NCI-H146 (cell line): ENCODE measurements at regions not wholly inside any gene's neighbourhood (a gene's known extent, or its start where the extent isn't known, plus 50 kb on each side); places are given as distances from the start of the nearest gene placed in this dataset.

Experiments used
- DNase-seq: peaks from one replicate; lab custom pipeline; 2025; lab: John Stamatoyannopoulos, UW

DNA sequence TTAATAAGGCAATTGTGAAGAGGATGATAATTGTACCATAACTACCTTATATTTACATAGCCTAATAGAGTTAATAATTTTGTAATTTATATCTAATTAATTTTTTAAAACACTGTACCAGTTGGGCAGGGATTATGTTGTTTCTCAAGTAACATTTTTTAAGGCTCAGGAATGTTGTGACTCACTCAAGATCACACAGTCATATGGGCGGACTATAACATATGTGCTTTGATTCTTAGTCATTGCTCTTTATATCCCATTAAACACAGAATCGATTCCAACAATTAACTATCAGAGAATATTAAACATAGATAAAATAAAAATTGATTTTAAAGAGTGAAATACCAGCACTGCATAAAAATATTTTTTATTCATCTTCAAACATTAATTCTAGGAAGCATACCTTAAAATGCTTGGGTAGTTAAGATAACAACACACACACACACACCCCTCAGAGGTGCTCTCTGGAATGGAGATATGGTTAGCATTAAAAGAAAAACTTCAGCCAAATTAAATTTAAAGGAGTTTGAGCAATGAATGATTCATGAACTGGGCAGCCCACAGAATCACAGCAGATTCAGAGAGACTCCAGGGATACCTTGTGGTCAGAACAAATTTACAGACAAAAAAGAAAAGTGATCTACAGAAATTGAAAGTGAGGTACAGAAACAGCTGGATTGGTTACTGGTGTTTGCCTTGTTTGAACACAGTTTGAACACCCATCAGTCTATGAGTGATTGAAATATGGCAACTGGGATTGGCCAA, 869.4 kb upstream of the ID2 start:
- no peak for DNase-seq

DNA sequence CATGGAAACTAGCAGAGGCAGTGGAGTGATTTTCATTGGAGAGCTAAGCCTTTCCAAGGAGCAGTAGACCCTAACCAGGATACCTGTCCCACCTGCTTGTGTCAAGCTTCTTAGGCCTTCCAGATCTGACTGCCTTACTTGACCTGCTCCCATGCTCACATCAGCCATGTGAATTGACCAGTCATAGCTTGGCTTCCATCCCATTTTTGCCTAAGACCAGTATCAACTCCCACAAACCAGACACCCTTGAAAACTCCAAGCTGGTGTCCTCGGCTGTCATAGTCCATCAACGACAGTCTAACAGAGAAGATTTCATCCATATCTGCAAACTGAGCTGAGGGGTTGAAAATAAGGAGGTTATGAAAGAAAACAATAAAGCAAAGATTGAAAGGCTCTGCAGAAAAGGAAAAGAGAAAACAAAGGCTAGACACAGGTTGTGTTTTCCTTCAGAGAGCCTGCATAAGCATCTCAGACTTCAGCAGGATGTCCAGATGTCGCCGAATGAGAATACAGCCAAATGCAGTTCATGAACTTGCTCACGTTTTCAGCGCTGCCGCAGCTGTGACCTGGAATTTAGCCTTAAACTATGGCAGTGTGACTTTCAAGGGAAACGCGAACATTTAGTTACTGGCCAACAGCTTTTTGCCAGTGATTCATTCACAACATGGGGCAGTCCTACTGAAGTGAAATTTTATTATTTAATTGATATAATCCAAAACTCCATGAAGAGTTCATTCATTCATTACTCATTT, 868.1 kb upstream of the ID2 start:
- DNase-seq, result no peak

DNA sequence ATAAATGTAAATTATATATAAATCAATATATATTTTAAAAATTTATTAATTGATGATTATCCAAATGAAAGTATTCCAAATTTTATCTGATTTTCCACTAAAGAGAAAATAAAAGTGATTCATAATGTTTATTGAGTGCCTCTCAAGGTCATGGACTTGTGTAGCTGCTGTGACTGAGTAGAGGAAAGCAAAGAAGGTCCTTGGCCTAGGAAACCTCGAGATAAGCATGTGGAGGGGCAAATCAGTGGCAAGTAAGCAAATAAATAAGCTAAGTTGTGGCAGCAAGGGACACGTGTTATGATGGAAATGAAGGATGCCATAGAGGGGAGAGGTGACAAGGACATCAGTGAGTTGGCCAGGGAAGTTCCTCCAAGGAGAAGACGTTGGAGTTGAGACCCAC, 866.1 kb upstream of the ID2 start:
- no peak for DNase-seq

DNA sequence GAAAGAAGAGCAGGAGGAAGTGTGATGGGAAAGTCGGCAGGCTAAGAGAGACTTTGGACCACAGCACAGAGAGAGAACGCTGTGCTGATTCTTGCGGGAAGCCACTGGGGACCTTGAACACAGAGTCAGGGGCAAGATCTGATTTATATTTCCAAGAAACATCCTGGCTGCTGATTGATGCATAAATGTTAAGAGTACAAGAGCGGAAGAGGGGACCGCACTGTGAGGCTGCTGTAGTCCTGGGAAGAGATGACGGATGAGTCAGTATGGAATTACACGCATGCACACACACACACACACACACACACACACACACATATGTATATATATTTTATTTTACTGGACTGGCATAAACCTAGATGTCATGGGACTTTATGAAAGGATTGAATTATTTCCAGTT, 865.6 kb upstream of the ID2 start:
- no peak for DNase-seq

DNA sequence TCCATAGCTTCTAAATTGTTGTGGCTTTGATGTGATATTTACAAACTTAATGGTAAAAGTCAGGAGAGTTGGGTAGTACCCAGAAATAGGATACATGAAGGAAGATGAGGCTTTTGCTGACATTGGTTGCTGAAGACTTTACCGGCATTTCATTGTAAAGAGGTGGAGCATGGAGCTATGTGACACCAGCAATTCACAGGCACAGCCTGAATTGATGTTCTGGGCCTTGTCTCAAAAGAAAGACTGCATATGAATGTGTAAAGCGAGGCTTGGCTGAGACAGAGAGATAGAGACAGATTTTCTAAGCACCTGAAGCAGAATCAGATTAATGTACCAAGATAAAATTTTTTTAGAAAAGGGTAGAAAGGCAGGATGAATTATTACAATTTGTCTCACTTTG, 864.9 kb upstream of the ID2 start:
- no peak for DNase-seq

DNA sequence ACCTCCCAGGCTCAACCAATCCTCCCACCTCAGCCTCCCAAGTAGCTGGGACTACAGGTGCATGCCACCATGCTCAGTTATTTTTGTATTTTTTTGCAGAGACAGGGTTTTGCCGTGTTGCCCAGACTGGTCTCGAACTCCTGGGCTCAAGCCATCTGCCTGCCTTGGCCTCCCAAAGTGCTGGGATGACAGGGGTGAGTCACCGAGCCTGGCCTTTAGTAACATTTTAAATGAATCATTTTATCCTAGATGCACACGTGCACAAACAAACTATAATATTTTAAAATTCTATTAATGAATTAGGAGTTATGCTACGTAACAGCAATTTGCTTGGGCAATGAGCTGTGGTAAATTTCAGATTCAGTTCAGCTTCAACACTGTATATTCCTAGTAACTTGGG, 862.5 kb upstream of the ID2 start:
- no peak for DNase-seq

DNA sequence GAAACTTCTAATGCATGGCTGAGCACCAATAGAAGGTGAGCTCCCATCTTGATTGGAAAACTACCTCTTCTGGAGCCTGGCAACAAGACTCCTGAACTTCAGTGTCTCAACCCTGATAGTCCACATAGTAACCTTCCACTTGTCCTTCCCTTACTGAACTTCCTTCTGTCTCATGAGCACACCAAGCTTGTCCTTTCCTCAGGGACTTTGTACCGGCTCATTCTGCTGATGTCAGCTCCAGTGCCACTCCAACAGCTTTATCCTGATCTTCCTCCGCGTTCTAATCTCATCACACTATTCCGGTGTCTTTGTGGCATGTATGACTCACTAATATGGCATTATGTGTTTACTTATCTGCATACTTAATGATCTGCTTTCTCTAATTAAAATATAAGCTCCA, 862.0 kb upstream of the ID2 start:
- DNase-seq, result no peak

DNA sequence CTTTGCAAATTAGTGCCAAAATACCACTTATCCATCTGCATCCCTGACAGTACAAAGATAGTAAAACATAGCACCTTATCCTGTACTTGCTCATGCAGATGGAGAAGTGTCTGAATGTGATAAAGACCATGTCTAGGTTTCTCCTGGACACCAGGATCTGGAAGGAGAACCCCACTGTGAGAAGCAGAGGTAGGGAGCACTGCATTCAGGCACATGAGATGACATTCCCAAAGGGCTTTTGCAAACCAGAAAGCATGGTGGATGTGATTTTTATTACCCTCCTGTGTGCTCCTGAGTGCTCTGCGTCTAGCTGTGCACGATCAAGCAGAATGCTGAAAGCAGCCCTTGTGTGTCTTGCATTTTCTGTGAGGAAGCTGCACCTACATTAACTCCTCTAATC, 857.6 kb upstream of the ID2 start:
- no peak for DNase-seq

DNA sequence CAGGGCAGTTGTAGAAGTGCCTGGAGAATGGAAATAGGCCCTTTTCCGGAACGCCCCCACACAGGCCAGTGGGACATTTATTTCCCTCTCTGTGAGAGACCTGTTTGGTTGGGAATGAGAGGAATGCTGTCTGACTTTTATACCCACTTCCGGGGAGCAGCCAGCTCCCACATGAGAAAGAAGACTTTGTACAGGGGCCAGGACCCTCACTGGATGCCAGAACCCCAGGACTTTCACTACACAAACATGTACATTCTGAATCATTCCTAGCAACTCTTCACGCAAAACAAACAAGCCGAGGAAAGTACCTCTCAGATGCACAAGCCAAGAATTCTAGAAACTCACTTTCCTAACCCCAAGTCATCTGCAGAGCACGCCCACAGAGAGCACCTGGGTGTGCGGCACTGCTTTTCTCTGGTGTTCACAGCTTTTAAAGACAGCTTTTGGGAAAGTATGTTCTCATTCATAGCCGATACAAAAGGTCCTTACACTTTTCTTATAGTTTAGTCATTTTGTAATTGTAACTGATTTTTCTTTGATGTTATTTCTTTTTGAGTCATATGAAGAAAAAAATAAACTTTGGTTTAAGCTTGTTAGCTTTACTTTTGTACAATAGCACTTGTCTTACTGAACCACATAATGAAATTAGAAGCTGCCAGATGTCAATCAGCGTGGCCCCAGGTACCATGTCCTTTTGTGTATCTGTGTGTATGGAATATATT, 856.1 kb upstream of the ID2 start:
- no peak for DNase-seq

DNA sequence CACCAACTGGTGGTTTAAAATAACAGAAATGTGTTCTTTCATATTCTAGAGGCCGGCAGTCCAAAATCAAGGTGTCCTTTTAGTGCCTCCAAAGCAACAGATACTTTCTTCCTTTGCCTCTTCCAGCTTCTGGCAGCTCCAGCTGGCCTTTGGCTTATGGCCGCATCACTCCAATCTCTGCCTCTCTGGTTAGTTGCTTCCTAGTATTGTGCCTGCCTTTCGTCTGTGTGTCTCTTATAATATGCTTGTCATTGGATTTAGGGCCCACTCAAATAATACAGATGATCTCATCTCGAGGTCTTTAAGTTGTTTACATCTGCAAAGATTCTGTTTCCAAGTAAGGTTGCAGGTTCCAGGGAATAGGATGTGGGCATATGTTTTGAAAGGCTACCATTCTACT, 855.2 kb upstream of the ID2 start:
- no peak for DNase-seq

DNA sequence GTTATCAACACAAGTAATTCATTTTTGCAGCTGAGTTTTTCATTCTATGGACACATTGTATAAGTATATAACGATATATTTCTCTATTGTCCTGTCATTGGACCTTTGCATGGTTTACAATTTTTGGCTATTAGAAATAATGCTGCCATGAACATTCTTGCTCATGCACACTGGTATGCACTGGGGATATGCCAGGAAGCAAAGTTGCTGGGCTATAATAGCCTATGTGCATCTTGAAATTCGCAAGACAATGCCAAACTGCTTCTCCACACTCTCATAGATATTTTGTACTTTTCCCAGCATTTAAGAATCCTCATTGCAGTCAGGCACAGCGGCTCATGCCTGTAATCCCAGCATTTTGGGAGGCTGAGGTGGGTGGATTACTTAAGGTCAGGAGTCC, 852.6 kb upstream of the ID2 start:
- DNase-seq, result no peak

DNA sequence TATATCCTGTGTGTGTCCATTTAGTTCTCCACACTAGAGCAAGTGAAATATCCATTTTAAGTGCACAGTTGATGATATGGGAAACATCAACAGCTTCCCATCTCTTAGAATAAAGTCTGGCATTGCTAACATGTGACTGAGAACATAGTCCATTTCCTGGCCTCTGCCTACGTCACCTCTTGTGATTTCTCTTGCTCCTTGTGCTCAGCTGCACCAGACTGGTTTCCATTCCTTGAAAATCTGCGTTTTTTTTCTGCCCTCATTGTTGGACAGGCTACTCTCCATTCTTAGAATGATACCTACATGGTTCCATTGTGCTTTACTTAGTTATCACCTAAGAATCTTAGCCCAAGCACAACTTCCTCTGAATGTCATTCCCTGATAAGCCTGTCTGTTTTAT, 851.2 kb upstream of the ID2 start:
- no peak for DNase-seq

DNA sequence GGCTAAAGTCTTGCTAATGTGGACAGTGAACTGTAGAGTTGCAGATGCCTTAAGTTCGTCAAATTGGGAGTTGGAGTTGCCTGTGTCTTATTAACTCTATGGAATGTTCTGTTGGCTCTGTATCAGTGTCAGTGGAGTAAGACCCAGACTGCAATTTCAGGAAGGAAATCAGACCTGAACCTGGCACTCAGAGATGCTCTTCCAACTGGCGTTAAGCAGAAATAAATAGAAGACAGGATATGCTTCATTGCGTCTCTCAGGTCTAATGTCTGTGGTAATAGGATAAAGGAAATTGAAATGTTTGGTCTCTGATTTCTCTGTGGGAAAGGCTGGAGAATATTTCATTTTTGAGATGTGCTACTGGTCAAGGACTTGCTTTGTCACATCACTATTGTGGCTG, 846.7 kb upstream of the ID2 start:
- no peak for DNase-seq

DNA sequence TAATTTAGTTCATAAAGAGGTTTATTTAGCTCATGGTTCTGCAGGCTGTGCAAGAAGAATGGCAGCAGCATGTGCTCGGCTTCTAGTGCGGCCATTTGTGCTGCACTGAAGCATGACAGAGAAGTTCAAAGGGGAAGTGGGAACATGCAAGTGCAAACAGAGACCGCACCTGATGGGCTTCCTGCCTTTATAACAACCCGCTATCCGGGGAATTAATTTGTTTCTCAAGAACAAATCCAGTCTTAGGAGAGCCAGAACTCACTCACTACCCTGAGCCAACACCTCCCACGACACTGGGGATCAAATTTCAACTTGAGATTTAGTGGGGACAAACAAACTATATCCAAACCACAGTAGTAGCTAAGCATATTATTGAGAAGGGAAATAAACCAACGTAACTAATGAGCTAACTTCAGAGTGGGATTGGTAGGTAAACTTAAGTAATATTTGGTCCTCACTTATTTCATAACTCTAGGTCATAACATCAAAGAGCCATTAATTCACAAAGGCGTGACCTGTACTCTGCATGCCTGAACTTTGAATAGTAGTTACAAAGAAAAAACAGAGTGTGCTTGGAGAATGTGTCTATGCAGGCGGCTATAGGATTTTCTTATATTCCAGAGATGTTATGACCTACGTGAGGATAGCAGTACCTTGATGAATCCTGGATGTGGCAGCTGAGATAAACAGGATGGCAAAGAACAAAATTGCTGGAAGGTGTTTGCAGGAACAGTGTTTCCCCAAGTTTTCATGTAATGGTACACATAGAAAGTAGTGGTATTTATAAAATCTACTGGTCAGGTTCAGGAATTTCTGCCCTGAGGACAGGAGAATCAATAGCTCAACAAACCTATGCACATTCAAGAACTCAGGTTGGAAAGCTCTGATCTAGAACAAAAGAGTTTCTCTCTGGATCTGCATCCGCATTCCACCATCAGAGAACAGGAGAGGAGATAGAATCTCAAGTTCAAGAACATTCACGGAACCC, 845.9 kb upstream of the ID2 start:
- DNase-seq, result peak; percentile 41

DNA sequence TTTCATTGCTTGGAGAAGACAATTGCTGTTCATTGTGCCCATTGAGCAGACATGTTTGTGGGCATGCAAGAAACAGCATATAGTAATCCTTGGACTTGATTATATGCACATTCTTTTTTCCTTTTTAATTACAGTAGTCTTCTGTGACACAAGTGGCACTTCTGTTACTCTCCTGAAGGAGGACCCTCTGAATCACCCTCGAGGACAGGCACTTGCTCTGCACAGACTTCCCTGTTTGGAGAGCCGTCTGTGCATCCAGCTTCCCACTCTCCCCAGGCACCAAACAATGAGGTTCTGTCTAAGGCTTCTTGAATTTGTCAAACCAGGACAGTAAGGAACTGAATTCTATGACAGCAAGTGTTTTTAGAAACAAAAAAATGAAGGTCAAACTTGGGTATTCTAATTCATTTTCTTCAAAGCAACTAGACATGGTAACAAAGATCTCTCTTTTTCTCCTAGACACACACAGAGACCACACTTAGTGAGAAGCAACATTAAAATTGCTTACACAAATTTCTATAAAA, 844.6 kb upstream of the ID2 start:
- DNase-seq, result no peak

DNA sequence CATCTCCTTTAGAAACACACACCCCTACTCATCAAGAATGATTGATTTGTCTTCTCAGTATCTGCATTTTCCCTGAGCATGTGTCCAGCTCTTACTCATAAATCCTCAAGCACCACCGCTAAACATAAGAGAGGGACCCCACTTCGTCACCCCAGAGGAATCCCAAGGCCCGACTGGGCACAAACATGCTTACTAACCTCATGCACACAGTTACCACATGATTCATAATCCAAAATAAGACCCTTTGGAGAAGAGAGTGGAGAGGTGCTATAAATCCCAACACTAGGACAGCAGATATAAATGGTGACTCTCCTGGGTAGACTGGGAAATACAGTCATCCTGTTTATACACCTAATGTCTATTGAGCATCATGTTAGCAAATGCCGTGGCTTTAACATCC, 843.2 kb upstream of the ID2 start:
- DNase-seq, result no peak

DNA sequence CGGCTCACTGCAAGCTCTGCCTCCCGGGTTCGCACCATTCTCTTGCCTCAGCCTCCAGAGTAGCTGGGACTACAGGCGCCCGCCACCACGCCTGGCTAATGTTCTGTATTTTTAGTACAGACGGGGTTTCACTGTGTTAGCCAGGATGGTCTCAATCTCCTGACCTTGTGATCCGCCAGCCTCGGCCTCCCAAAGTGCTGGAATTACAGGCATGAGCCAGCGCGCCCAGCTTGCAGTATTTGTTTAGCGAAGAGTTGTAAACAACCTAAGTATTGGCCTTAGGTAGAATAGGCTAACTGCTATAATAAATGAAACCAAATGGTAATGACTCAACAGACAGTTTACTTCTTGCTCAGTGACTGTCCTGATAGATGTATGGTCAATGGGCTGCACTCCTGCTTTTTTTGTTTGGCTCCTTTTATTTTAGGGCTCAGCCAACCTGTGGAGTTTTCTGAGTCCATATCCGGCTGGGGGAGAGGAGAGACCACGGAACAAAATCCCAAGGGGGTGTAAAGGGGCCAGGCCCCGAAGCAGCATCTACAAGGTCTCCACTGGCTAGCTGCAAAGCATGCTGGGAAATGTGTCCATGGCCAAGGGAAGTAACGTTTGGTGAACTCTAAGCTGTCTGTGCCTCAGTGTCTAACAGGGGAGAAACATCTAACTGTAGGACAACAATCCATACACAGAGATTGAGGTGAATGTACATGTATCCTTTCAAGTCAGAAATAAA, 841.0 kb upstream of the ID2 start:
- DNase-seq, result no peak

DNA sequence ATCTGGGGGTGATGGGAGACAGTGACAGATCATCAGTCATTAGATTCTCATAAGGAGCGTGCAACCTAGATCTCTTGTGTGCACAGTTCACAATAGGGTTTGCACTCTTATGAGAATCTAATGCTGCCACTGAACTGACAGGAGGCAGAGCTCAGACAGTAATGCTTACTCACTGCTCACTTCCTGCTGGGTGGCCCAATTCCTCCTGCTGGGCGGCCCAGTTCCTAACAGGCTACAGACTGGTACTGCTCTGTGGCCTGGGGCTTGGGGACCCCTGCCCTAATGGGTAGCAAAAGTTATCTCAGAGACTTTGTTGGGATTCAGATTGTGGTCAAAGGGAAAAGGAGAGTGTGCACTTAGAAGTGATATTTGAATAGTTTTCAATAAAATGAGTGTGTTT, 840.1 kb upstream of the ID2 start:
- no peak for DNase-seq

DNA sequence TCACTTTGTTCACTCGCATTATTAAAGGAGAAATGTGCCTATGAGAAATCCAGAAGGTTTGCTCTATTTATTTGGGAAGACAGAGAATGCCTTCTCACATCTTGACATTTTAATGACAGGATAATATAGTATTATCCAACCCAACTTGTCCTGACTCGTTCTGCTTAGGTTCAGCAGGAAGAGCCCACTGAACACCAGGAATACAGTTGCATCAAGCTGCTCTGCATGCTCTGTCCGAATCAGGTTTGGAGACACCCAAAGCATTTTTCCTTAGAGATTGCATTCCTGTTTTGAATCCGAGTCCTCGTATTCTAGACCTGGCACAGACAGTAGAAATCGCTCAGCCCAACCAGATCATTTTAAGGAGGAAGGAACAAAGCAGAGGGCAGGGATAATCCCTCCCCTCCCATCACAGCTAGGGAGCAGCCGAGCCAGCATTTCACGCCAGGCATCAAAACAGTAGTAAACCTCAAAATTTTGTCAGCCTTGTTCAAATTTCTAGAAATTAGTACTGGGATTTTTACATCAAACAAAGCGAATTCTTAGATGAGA, 837.4 kb upstream of the ID2 start:
- no peak for DNase-seq

DNA sequence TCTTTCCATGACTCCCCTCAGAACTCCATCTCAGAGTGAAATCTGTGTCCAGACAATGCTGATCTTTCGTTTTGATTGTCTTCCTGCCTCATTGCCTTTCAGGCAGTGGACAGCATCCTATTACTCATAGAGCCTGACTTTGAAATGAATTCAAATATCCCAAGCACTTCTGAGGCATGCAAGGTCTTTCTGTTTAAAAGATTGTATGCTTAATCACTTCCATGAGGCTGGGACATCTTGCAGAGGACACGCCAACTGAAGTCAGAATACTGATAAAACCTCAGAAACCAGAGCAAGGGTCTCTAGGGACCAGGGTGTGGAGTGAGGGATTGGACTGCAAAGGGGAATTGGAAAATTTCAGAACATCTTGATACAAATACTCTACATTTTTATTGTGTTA, 836.5 kb upstream of the ID2 start:
- no peak for DNase-seq

DNA sequence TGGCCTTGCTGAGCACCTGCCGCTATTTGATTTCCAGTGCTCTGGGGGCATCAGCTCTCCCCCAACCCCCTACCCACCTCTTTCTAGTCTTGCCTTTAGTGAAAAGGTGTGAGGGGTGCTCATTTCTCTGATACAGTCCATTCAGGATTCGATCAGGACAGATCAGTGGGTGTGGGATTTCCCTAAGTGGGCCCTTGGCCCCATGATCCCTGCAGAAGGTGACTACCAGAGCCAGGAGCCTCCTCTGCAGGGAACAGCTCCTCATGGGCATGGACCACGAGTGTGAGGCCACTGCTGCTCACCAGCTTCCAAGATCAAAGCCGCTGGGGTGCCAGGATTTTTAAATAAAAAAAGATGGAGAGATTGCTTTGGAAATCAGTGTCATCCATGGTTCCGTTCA, 835.2 kb upstream of the ID2 start:
- no peak for DNase-seq
